ENCODE measurements at regions not wholly inside any gene's neighbourhood (a gene's known extent, or its start where the extent isn't known, plus 50 kb on each side); places are given as distances from the start of the nearest gene placed in this dataset.
"Not testable (repeated sequence)": the region's sequence is repeated elsewhere in the genome, so short reads cannot be mapped to it uniquely, and the experiment has no call there.

- DNase-seq = no peak
Measured at GRCh38 chr13:99693852-99694611, 192.8 kb downstream of the TM9SF2 start.

DNA sequence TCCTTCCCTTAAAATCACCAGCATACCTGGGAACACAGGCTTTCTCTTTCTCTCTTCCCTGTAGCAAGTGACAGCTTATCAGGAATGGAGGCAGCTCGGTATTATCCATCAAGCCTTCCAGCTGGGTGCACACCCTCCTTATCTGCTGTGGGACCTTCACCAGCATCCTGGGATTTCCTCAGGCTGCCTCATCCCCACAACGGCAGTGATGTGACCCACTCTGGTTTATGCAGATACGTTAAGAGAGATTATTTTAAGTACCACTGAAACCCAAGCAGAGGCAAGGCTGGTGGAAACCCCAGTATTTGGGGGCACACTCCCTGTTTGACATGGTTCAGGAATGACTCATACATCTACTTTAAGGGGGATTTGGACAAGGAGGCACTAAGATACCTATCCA, 192.1 kb downstream of the TM9SF2 start:
- no peak for DNase-seq

GRCh38 chr13:99692854-99693253, 191.6 kb downstream of the TM9SF2 start:
- DNase-seq = no peak

DNA sequence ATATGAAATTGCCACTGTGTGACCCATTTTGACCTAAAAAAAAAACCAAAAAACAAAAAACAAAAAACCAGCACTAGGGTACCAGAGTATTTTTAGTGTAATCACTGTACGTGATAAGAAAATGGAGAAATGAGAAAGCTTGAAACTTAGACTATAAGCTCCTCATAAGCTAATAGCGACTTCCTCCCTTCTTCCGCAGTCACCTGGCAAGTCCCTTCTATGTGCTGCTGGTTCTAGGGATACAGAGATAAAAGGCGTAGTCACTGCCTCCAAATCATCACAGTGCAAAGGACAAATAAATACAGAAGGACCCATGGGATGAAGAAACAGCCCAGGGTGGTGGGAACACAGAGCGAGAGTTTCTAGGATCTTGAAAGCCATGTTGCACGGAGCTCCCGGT, 190.3 kb downstream of the TM9SF2 start:
- no peak for DNase-seq

DNA sequence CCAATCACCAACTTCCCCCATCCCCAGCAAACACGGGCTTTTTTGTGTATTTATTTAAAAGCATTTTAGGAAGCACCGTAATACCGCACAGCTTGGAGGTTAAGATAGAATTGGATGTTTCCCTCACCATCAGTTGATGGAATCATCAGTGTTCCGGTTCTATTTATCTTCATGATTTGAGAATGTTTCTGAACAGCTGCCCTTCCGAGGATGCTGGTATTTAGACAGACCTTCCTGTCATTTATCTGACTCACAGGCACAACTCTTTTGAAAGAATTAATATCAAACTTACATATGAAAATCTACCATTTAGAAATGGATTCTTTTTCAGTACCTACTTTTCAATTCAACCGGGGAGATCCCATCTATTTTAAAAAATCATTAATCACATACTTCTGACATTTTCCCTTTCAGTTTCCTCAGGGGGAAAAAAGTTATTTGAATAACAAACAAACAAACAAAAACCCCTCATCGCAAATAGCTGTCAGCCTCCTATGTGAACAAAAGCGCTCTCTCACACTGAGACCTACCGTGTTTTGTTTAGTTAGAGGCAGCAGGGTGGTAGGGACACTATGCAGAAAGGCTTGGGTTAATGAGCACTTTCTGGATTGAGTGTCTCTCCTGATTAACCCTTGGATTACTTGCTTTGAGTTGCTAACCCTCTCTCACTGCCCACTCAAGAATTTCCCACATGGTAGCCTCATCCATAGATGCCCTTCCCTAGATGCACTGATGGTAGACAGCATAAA, 189.3 kb downstream of the TM9SF2 start:
- no peak for DNase-seq

GRCh38 chr13:99689955-99690354, 188.7 kb downstream of the TM9SF2 start:
- no peak for DNase-seq

DNA sequence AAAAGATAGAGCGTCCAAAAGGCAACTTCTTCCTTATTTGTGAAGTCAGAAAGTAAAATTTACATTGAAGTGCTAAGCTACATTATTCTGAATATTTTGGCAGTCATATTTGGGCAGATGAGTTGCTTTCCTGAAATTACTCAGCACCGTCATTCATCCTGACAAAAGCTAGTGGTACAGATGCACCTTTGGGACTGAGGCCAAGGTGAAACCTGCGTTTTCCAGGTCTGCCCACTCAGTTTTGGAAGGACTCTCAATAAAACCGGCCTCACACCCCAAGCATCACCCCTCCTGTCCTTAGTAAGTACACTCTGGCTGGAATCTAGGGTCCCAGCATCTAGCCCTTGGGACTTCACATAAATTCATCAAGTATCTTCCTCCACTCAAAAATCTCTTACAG, 187.5 kb downstream of the TM9SF2 start:
- no peak for DNase-seq

GRCh38 chr13:99687723-99688397, 186.6 kb downstream of the TM9SF2 start:
- DNase-seq = no peak

DNA sequence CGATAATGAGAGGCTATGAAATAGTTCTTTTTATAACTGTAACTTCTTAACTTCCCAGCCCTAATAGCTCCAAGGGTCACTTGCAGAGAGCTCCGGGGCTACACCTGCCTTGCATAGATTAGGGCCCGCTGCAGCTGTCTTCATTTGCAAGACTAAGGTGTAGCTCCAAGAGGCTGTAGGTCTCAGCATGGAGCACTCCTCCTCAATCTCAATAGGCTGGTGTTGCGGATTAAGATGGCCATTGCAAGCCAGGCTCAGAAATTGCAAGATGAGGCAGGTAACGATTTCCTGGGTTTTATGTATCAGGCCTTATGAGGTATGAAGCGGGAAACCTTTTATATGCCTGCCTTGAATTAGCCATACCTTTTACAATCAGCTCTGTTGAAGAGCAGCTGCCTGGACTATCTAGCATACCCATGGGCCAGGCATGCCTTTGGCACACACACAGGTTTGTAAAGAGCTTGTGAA, 185.7 kb downstream of the TM9SF2 start:
- DNase-seq = no peak

DNA sequence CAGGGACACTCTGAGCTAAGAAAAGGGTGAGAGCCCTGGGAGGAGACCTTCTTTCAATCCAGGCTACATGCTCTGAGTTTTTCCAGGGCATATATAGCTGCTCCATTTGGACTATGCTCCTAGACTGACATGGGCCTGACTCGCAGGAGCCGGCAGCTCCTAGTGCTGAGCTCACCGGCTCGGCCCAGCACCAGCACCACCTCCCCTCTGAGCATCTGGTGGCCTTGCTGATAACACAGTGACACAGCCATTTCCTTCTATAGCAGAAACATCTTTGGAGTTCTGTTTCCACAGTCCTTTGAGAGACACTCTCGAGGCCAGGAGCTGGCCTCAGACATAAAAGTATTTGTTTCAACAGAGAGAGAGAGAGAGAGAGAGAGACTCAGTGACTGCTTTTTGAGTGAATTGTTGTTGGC, 184.9 kb downstream of the TM9SF2 start:
- no peak for DNase-seq

DNA sequence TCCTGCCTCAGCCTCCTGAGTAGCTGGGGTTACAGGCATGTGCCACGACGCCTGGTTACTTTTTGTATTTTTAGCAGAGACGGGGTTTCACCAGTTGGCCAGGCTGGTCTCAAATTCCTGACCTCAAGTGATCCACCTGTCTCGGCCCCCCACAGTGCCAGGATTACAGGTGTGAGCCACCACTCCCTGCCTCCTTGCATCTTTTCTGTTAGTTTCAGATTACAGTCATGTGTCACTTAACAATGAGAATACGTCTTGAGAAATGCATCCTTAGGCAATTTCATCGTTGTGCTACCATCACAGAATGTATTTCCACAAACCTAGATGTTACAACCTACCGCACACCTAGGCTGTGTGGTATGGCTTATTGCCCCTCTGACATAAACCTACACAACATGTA, 180.4 kb downstream of the TM9SF2 start:
- no peak for DNase-seq

- DNase-seq = no peak
Measured at GRCh38 chr13:99677116-99677951, 176.1 kb downstream of the TM9SF2 start.

GRCh38 chr13:99671746-99672145, 170.5 kb downstream of the TM9SF2 start:
- DNase-seq = no peak

- not testable (repeated sequence) for DNase-seq
Measured at GRCh38 chr13:99669096-99669495, 167.8 kb downstream of the TM9SF2 start.

DNA sequence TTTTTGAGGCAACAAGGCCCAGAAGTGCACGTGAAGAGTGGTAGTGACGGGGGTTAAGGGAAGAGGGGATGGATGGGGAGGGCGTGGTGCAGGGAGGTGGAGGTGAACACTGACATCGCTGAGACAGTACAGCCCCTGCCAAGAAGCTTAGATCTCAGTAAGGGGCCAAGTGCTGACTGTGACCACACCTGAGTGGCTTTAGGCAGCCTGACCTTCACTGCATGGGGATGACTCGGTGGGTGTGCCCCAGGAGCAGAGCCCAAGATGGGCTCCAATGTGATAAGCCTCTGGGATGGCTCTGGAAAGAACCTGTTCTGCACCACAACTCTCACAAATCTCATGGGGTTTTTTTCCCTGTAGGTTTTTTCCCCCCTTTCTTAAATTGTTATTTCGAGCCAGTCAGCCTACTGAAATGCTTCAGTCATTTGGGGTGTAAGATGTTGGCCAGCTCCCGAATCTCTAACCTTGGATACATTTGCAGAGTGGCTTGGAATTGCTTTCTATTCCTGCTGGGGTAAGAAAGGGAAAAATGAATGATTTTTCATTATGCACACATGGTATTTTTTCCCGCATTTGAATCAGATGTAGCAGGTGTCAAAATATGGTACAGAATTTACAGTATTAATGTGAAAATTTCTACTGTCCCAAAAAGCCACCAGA, 165.0 kb downstream of the TM9SF2 start:
- DNase-seq = no peak

DNA sequence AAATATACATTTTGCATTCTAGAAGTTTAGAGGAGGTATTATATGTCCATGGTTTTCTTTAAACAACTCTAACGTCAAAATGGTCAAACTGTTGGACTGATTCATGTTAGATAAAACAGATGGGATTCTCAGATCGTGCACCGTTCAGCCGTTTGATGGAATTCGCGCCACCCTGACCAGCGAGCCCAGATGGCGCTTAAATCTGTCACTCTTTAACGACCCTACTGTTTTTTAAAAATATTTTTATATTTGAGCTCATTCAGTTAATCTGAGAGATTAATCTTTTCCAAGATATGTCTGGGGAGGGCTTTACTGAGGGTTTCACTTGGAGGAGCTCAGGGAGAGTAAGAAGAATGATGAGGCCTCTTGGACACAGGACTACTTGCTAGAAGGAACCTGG, 164.4 kb downstream of the TM9SF2 start:
- DNase-seq = no peak

DNA sequence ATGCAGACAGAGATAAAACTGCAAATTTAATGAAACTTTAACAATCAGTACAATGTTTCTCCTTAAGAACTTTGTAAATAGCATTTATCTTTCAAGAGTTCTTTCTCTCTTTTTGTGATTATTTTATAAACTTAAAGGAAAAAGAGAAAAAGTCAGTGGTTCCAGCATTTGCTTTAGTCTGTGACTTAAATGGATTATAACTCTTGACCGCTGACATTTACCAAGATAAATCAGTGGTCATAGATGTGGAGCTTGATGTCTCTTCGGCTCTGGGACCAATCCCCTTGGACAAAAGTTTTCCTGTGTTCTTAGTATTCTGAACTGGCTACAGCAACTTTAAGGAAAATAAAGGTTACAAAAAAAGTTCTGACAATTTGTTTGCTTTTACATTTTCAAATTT, 162.6 kb downstream of the TM9SF2 start:
- no peak for DNase-seq

DNA sequence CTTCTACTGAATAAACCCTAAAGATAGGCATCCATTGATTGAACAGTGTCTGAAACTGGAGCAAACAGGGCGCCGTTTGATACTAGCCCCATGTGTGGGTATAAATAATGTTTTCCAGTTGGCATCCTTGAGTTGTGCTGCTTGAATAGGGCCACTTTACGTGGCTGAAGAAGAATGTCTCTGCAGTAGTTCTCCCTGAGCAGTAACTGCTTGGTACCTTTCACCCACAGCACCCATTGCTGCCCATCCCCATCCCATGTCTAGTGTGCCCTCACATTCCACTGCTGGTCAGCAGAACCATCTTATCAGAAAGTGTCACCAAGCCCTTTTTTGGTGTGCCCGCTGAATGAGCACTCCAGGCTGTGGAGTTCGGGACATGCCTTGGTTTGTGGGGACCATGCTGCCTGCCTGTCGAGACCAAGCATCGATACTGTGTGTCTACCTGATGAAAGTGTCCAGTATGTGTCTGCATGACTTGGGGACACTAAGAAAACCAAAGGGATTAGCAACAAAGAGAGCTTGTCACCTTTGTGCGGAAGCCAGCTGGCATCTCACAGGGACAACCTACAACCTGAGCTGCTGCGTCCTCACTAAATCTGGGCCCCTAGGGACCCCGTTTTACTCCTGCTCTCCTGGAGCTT, 162.0 kb downstream of the TM9SF2 start:
- DNase-seq = no peak

- DNase-seq = no peak
Measured at GRCh38 chr13:99662678-99663077, 161.4 kb downstream of the TM9SF2 start.

GRCh38 chr13:99661791-99662190, 160.5 kb downstream of the TM9SF2 start:
- DNase-seq = no peak

- no peak for DNase-seq
Measured at GRCh38 chr13:99659866-99660554, 158.7 kb downstream of the TM9SF2 start.
